HCT116 (cell line): ENCODE measurements at regions not wholly inside any gene's neighbourhood (a gene's known extent, or its start where the extent isn't known, plus 50 kb on each side); places are given as distances from the start of the nearest gene placed in this dataset.
A peak's percentile ranks its signal among the peaks of the same experiment; 100 is the strongest.

Experiments used
- ATAC-seq: fragments of 200-7000 bp; cut with Tn5 transposase; 2 replicates; pipeline ENCODE4 v1.9.1; 2020; ENCODE audit warnings: mild to moderate bottlenecking, moderate library complexity
- BruUV-seq: library from RNA; stranded (reverse); fragments of 400-500 nt; replicated peaks from 2 replicates; lab custom pipeline; 2021; lab: Mats Ljungman, UMichigan
- CTCF ChIA-PET: fragments of 300-600 bp; sonication (Branson Sonifier 250); formaldehyde crosslinking; loops from one replicate; lab custom pipeline; 2021; ENCODE audit warnings: antibody characterized with exemption; lab: Charles Lee
- POLR2A ChIA-PET: fragments of 300-600, 350-600 bp; sonication (Branson Sonifier 250); formaldehyde crosslinking; loops from one replicate; lab custom pipeline; 2021; ENCODE audit warnings: antibody characterized with exemption; lab: Charles Lee
- RAD21 ChIA-PET, 2 experiments: fragments of 300-600 bp; sonication (Branson Sonifier 250); formaldehyde crosslinking; loops; one replicate each; lab custom pipeline; 2023; ENCODE audit warnings: low total read pairs in 2 of 2; ENCODE audit not compliant: uncharacterized antibody in 2 of 2, unreplicated experiment in 2 of 2, low non-redundant PET in 1 of 2; lab: Charles Lee
- DNase-seq: peaks from one replicate; pipeline ENCODE4 v3.0.0-alpha.2; 2010; ENCODE audit warnings: low read depth, low spot score
- H2AFZ ChIP-seq: fragments of 200-600 bp; shearing (Covaris generic), sonication (generic); 2 replicates; pipeline ENCODE4 v1.6.1; 2017; ENCODE audit warnings: low read depth, mixed run types, mixed read lengths, antibody characterized with exemption, low read length; ENCODE audit not compliant: poor library complexity, severe bottlenecking
- H3K27ac ChIP-seq: 2 replicates; pipeline ENCODE4 v1.5.1; 2012; ENCODE audit warnings: low read depth, low read length
- H3K27me3 ChIP-seq: fragments of 200-600 bp; sonication (generic); 2 replicates; pipeline ENCODE4 v1.6.1; 2016; ENCODE audit warnings: mixed run types, low read length, mixed read lengths; ENCODE audit not compliant: insufficient read depth
- H3K36me3 ChIP-seq, 2 experiments: fragments of 200-500 bp in 1 of 2; fragments of 200-600 bp in 1 of 2; sonication (Bioruptor generic) in 1 of 2; sonication (generic) in 1 of 2; 2 replicates each; pipeline versions ENCODE4 v1.5.1 to v1.6.1; 2014 to 2016; ENCODE audit warnings: low read length in 2 of 2, inconsistent platforms in 1 of 2, mixed read lengths in 1 of 2, mixed run types in 1 of 2; ENCODE audit not compliant: insufficient read depth in 2 of 2, control insufficient read depth in 1 of 2
- H3K4me1 ChIP-seq, 2 experiments: fragments of 200-600 bp in 1 of 2; sonication (generic) in 1 of 2; 2 replicates each; pipeline versions ENCODE4 v1.5.1 to v1.6.1; 2012 to 2017; ENCODE audit warnings: low read length in 2 of 2, inconsistent platforms in 1 of 2, mild to moderate bottlenecking in 1 of 2, mixed read lengths in 1 of 2, mixed run types in 1 of 2, moderate library complexity in 1 of 2; ENCODE audit not compliant: insufficient read depth in 2 of 2, control insufficient read depth in 1 of 2
- H3K4me2 ChIP-seq: fragments of 200-600 bp; sonication (generic); 2 replicates; pipeline ENCODE4 v1.6.1; 2017; ENCODE audit warnings: mixed run types, low read length, mixed read lengths
- H3K4me3 ChIP-seq, 2 experiments: fragments of 200-600 bp in 1 of 2; sonication (generic) in 1 of 2; replicated peaks in 1 of 2; 2 replicates each; pipeline ENCODE4 v1.5.1; 2011 to 2016; ENCODE audit warnings: low read length in 2 of 2, control low read depth in 1 of 2, low read depth in 1 of 2, mild to moderate bottlenecking in 1 of 2, mixed read lengths in 1 of 2, mixed run types in 1 of 2
- H3K79me2 ChIP-seq: fragments of 200-600 bp; sonication (generic); 2 replicates; pipeline ENCODE4 v1.6.1; 2017; ENCODE audit warnings: mild to moderate bottlenecking, mixed run types, low read length, moderate library complexity, mixed read lengths; ENCODE audit not compliant: insufficient read depth
- H3K9ac ChIP-seq: fragments of 200-600 bp; sonication (generic); 2 replicates; pipeline ENCODE4 v1.6.1; 2016; ENCODE audit warnings: low read length, mixed read lengths
- H3K9me2 ChIP-seq: fragments of 200-600 bp; sonication (generic), shearing (Covaris generic); 2 replicates; pipeline ENCODE4 v1.6.1; 2017; ENCODE audit warnings: mixed run types, mild to moderate bottlenecking, moderate library complexity; ENCODE audit not compliant: insufficient read depth
- H3K9me3 ChIP-seq, 2 experiments: fragments of 200-500 bp in 1 of 2; fragments of 200-600 bp in 1 of 2; sonication (Bioruptor generic) in 1 of 2; sonication (generic) in 1 of 2; 2 replicates each; pipeline ENCODE4 v1.6.1; 2014 to 2017; ENCODE audit warnings: low read length in 2 of 2, mixed read lengths in 2 of 2, inconsistent platforms in 1 of 2, low read depth in 1 of 2, mild to moderate bottlenecking in 1 of 2, mixed run types in 1 of 2, moderate library complexity in 1 of 2; ENCODE audit not compliant: control insufficient read depth in 1 of 2, insufficient read depth in 1 of 2
- H4K20me1 ChIP-seq: fragments of 200-600 bp; sonication (generic), shearing (Covaris generic); 2 replicates; pipeline ENCODE4 v1.6.1; 2017; ENCODE audit warnings: mixed run types, mild to moderate bottlenecking, moderate library complexity; ENCODE audit not compliant: insufficient read depth
- CBX3 ChIP-seq: IDR thresholded peaks from 2 replicates; pipeline ENCODE4 v1.6.1; 2012; ENCODE audit warnings: low read depth
- CEBPB ChIP-seq: IDR thresholded peaks from 2 replicates; pipeline ENCODE4 v1.6.1; 2012; ENCODE audit warnings: low read depth
- EGR1 ChIP-seq: IDR thresholded peaks from 2 replicates; pipeline ENCODE4 v1.6.1; 2012; ENCODE audit warnings: low read depth
- ELF1 ChIP-seq: IDR thresholded peaks from 2 replicates; pipeline ENCODE4 v1.6.1; 2012; ENCODE audit warnings: low read depth, borderline replicate concordance
- EZH2 ChIP-seq: fragments of 200-600 bp; sonication (generic); IDR thresholded peaks from 2 replicates; pipeline ENCODE4 v1.6.1; 2017; ENCODE audit warnings: antibody characterized with exemption, mixed run types
- EZH2phosphoT487 ChIP-seq: fragments of 200-600 bp; IDR thresholded peaks from 2 replicates; pipeline ENCODE4 v1.6.1; 2018; ENCODE audit warnings: antibody characterized with exemption, borderline replicate concordance
- FOSL1 ChIP-seq: IDR thresholded peaks from 2 replicates; pipeline ENCODE4 v1.6.1; 2012; ENCODE audit warnings: low read depth
- JUND ChIP-seq: IDR thresholded peaks from 2 replicates; pipeline ENCODE4 v1.6.1; 2012
- POLR2A ChIP-seq: IDR thresholded peaks from 2 replicates; pipeline ENCODE4 v1.7.0; 2011; ENCODE audit warnings: borderline replicate concordance; ENCODE audit not compliant: insufficient read depth, insufficient read length; ENCODE audit errors: extremely low read depth
- POLR2AphosphoS5 ChIP-seq: IDR thresholded peaks from 2 replicates; pipeline ENCODE4 v1.6.1; 2011; ENCODE audit warnings: mild to moderate bottlenecking, low read depth, low read length, moderate library complexity
- SP1 ChIP-seq: IDR thresholded peaks from 2 replicates; pipeline ENCODE4 v1.6.1; 2012; ENCODE audit warnings: low read depth
- SRF ChIP-seq: IDR thresholded peaks from 2 replicates; pipeline ENCODE4 v1.6.1; 2012; ENCODE audit warnings: low read depth
- TCF7L2 ChIP-seq: IDR thresholded peaks from 2 replicates; pipeline ENCODE4 v1.7.0; 2011; ENCODE audit warnings: borderline replicate concordance, inconsistent platforms; ENCODE audit not compliant: insufficient read depth, insufficient read length; ENCODE audit errors: extremely low read depth
- YY1 ChIP-seq: IDR thresholded peaks from 2 replicates; pipeline ENCODE4 v1.6.1; 2011; ENCODE audit warnings: low read length, low read depth, moderate library complexity, mild to moderate bottlenecking; ENCODE audit not compliant: insufficient replicate concordance; ENCODE audit errors: extremely low read depth
- ZFX ChIP-seq: fragments of 450-650 bp; IDR thresholded peaks from 2 replicates; pipeline ENCODE4 v1.6.1; 2017
- ZNF274 ChIP-seq: fragments of 200-500 bp; sonication (Bioruptor generic); IDR thresholded peaks from 2 replicates; pipeline ENCODE4 v1.6.1; 2014; ENCODE audit warnings: mild to moderate bottlenecking, low read depth, low read length, inconsistent platforms
- intact Hi-C: fragments of 100-400 bp; cut with micrococcal nuclease; formaldehyde crosslinking; loops from 2 replicates; pipeline ENCODE4 v1.10.0; 2022
- TF ChIP-seq, protein P1 (sequence below): IDR thresholded peaks from 2 replicates; pipeline ENCODE4 v1.6.1; 2012
- TF ChIP-seq, protein P2 (sequence below): IDR thresholded peaks from 2 replicates; pipeline ENCODE4 v1.6.1; 2011; ENCODE audit warnings: mild to moderate bottlenecking, low read length, moderate library complexity; ENCODE audit not compliant: insufficient replicate concordance; ENCODE audit errors: extremely low read depth
- TF ChIP-seq, protein P3 (sequence below): IDR thresholded peaks from 2 replicates; pipeline ENCODE4 v1.6.1; 2012
- TF ChIP-seq, protein P4 (sequence below), 3 experiments: fragments of 200-600 bp in 1 of 3; sonication (generic) in 1 of 3; IDR thresholded peaks in 2 of 3; conservative IDR thresholded peaks in 1 of 3; 2 replicates each; pipeline ENCODE4 v1.5.1; 2012 to 2017; ENCODE audit warnings: low read depth in 2 of 3, low read length in 2 of 3, antibody characterized with exemption in 1 of 3, borderline replicate concordance in 1 of 3, control low read depth in 1 of 3, mild to moderate bottlenecking in 1 of 3, mixed read lengths in 1 of 3, mixed run types in 1 of 3, moderate library complexity in 1 of 3; ENCODE audit not compliant: insufficient read depth in 1 of 3

DNA sequence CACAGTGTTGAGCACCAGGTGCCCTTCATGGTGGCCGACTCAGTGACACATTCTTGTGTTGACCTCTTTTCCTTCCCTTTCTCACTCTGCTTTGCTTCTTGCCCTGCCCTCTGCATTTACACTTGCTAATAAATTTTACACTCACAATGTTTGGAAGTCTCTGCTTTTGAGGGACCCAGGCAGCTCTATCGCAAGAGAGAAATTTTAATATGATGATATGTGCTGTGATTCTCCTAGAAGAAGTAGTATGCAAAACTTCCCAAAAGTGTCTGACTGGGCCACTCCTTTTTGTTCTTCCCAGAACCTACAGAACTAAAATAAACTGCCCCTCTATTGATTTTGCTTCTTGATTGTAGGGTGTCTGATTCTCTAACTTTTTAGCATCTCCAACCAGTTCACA lies 135.0 kb downstream of the IRS1 start:
- no TSS peak for BruUV-seq
- Histone ChIP-seq H3K9me3 (no peaks in the 10 kb centered on the region), H3K27ac (peak overlapping the region; percentile 98), H3K36me3 (peaks cover 0 to 7% of the 10 kb centered on the region in 2 experiments; a peak in 1 of 4 replicates), H3K79me2 (peaks cover 30% of the 10 kb centered on the region), H3K9ac (peak overlapping the region; percentile 22), H3K27me3 (no peaks in the 10 kb centered on the region), H3K4me2 (0 out of 2 replicates have a peak overlapping the region, but pooled peaks have one; percentile 3), H3K4me1 (peaks cover 77 to 88% of the 10 kb centered on the region in 2 experiments), H2AFZ (no peak overlapping the region), H3K4me3 (no peak overlapping the region), H3K9me2 (no peaks in the 10 kb centered on the region), H4K20me1 (no peaks in the 10 kb centered on the region)
- POLR2A ChIA-PET, result interaction anchor here (2.0 kb wide), 1 partner anchor 8 kb away, joined by 6 read pairs; no protein-coding TSS in a partner anchor
- TF ChIP-seq EZH2phosphoT487 (no peak), CEBPB (no peak), ELF1 (no peak), EGR1 (no peak), JUND (no peak), YY1 (no peak), SP1 (no peak), ZNF274 (no peak), POLR2A (no peak), CBX3 (no peak), TCF7L2 (no peak), SRF (no peak), EZH2 (no peak), FOSL1 (no peak), POLR2AphosphoS5 (no peak), ZFX (no peak)
- TF ChIP-seq, protein P1, sequence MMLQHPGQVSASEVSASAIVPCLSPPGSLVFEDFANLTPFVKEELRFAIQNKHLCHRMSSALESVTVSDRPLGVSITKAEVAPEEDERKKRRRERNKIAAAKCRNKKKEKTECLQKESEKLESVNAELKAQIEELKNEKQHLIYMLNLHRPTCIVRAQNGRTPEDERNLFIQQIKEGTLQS, result no peak
- TF ChIP-seq, protein P2, sequence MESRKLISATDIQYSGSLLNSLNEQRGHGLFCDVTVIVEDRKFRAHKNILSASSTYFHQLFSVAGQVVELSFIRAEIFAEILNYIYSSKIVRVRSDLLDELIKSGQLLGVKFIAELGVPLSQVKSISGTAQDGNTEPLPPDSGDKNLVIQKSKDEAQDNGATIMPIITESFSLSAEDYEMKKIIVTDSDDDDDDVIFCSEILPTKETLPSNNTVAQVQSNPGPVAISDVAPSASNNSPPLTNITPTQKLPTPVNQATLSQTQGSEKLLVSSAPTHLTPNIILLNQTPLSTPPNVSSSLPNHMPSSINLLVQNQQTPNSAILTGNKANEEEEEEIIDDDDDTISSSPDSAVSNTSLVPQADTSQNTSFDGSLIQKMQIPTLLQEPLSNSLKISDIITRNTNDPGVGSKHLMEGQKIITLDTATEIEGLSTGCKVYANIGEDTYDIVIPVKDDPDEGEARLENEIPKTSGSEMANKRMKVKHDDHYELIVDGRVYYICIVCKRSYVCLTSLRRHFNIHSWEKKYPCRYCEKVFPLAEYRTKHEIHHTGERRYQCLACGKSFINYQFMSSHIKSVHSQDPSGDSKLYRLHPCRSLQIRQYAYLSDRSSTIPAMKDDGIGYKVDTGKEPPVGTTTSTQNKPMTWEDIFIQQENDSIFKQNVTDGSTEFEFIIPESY, result no peak
- TF ChIP-seq, protein P3, sequence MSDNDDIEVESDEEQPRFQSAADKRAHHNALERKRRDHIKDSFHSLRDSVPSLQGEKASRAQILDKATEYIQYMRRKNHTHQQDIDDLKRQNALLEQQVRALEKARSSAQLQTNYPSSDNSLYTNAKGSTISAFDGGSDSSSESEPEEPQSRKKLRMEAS, result no peak
- TF ChIP-seq, protein P4, sequence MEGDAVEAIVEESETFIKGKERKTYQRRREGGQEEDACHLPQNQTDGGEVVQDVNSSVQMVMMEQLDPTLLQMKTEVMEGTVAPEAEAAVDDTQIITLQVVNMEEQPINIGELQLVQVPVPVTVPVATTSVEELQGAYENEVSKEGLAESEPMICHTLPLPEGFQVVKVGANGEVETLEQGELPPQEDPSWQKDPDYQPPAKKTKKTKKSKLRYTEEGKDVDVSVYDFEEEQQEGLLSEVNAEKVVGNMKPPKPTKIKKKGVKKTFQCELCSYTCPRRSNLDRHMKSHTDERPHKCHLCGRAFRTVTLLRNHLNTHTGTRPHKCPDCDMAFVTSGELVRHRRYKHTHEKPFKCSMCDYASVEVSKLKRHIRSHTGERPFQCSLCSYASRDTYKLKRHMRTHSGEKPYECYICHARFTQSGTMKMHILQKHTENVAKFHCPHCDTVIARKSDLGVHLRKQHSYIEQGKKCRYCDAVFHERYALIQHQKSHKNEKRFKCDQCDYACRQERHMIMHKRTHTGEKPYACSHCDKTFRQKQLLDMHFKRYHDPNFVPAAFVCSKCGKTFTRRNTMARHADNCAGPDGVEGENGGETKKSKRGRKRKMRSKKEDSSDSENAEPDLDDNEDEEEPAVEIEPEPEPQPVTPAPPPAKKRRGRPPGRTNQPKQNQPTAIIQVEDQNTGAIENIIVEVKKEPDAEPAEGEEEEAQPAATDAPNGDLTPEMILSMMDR (IDR thresholded peaks at IDR 0.05 in 2 of 3, conservative IDR thresholded peaks at IDR 0.05 in 1 of 3; ENCODE audit: borderline replicate concordance in 1 of 3, insufficient read depth in 1 of 3, low read depth in 2 of 3, low read length in 2 of 3), result no peak
- ATAC-seq (no peak), DNase-seq (no peak)
- RAD21 ChIA-PET, result no interaction called here
- CTCF ChIA-PET, result no interaction called here
- intact Hi-C loops, result no loop called here
